GM18873 (cell line): ENCODE measurements at regions not wholly inside any gene's neighbourhood (a gene's known extent, or its start where the extent isn't known, plus 50 kb on each side); places are given as distances from the start of the nearest gene placed in this dataset.

Experiments
- ATAC-seq: cut with Tn5 transposase; IDR thresholded peaks from one replicate; pipeline ENCODE4 v1.9.1; 2021; ENCODE audit warnings: mild to moderate bottlenecking, moderate library complexity, moderate number of reproducible peaks; ENCODE audit not compliant: unreplicated experiment, low FRiP score

DNA sequence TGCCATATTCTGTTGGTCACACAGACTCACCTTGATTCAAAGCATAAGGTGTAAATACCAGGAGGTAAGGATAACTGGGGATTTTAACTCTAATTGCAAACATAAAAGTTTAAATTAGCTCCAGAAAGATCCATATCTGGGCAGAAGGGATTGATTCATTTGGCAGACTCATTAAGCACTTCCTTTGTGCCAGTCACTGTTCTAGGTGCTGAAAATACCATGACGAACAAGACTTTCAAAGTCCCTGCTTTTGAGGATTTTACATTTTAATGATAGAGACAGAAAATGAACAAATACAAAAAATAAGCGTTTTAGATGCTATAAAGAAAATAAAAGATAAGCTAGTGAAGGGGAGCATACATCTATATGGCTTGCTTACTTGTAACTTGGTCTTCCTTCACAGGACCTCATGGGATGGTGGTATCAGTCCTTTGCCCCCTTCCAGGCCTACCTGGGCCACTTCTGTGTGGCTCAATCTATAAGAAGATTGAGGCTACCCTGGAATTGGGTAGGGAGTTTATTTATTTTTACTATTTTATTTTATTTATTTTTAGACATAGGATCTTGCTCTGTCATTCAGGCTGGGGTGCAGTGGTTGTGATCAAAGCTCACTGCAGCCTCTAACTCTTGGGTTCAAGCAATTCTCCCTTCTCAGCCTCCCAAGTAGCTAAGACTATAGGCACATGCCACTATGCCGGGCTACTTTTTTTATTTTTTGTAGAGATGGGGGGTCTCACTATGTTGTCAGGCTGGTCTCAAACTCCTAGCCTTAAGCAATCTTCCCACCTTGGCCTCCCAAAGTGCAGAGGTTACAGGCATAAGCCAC is 212.8 kb downstream of the MYCN start:
- no peak for ATAC-seq

DNA sequence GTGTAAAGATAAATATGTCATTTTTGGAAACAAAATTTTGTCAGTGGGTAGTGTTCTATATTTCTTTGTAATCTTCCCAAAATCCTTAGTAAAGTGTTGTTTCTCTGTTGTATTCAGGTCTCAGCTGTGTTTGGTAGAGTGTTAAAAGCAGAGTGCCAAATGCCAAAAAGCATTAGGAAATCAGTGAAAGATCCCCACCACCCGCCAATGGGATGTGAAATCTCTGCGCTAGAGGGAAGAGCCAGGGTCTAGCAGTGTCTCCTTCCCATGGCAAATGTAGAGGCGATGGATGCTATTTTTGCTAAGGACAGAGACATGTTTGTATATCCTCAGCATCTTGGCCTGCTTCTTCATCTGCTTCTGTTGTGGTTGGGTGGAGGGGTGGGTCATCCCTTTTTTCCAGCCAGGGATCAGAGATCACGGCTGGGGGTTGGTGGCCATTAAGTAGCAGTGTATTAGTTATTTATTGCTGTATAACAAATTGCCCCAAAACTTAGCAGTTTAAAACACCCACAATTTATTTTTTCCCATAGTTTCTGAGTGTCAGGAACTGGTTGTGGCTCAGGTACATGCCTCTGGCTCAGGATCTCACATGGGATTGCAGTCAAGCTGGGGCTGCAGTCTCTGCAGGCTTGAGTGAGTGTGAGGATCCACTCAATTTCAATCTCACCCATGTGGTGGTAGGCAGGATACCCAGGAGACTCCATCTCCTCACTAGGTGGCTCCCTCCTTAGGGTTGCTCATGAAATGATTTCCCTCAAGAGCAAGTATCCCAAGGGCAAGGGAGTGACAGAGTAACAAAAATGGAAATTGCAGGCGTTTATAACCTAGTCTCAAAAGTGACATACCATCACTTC is 211.9 kb downstream of the MYCN start:
- no peak for ATAC-seq

DNA sequence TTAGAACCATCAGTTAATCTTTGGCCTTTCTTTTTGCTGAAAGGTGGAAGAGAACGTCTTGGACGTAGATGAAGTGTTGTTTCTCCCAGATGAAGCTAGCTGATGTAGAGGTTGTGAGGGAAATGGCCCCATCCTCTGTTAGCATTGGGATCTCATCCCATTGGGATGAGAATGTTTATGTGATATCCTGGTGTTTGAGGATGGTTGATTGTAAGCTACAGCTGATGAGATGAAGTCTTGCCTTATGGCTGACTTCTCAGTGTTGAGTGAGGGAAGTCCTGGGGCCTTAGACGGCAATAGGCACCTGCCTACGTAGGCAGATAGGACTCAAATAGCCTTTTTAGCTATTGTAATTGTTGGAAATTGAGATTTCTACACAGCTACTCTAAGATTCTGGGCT is 211.3 kb downstream of the MYCN start:
- ATAC-seq: no peak

DNA sequence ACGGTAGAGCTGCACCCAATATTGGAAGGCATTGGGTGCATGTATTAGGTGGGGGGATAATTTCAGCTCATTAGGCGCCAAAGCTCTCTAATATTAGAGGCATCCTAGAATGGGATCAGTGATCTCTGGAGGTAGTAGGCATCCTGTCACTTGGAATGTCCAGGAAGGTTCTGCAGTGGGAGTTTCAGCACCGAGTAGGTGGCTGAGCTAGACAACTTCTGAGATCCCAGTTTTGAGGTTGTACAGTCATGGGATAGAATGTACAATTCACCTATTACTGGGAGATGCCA is 210.9 kb downstream of the MYCN start:
- ATAC-seq: no peak

DNA sequence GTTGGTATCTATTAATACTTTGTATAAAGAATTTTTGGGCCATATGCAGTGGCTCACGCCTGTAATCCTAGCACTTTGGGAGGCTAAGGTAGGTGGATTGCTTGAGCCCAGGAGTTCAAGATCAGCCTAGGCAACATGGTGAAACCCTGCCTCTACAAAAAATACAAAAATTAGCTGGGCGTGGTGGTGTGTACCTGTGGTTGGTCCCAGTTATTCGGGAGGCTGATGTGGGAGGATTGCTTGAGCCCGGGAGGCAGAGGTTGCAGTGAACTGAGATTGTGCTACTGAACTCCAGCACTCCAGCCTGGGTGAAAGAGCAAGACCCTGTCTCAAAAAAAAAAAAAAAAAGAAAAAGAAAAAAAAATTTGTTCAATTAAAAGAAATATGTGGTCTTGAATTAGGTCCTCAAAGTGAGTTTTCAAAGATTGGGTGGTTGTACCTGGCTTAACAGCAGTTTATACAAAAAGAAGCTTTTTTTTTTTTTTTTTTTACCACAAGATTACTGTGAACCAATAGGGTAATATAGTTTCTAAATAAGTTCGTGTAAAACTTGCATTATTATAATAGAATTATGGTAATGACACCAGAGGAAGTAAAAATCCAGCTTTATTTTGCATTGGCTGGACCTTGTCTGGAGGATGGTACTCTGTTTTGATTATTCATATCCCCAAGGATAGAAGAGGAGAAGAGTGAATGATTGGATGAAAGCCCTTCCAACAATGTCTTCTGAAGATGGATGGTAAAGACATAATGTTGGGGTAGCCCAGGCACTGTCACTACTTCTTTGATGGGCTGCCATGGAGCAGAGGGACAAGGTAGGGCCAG is 210.3 kb downstream of the MYCN start:
- ATAC-seq: no peak

DNA sequence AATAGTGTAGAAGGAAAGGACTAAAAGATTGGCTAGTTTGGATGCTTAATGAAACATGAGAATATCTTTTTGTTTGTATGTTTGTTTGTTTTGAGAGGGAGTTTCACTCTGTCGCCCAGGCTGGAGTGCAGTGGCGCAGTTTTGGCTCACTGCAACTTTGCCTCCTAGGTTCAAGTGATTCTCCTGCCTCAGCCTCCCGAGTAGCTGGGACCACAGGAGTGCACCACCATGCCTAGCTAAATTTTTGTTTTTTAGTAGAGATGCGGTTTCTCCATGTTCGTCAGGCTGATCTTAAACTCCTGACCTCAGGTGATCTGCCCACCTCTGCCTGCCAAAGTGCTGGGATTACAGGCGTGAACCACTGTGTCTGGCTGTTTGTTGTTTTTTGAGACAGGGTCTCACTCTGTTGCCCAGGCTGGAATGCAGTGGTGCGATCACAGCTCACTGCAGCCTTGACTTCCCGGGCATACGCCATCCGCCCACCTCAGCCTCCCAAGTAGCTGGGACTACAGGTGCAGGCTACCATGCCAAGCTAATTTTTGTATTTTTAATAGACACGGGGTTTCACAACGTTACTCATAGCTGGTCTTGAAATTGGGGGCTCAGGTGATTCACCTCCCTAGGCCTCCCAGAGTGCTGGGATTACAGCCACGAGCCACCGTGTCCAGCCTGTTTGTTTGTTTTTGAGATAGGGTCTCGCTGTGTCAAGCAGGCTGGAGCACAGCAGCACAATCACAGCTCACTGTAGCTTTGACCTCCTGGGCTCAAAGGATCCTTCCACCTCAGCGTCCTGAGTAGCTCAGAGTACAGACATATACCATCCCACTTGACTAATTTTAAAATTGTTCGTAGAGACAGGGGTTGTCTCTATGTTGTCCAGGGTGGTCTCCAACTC is 209.2 kb downstream of the MYCN start:
- no peak for ATAC-seq

DNA sequence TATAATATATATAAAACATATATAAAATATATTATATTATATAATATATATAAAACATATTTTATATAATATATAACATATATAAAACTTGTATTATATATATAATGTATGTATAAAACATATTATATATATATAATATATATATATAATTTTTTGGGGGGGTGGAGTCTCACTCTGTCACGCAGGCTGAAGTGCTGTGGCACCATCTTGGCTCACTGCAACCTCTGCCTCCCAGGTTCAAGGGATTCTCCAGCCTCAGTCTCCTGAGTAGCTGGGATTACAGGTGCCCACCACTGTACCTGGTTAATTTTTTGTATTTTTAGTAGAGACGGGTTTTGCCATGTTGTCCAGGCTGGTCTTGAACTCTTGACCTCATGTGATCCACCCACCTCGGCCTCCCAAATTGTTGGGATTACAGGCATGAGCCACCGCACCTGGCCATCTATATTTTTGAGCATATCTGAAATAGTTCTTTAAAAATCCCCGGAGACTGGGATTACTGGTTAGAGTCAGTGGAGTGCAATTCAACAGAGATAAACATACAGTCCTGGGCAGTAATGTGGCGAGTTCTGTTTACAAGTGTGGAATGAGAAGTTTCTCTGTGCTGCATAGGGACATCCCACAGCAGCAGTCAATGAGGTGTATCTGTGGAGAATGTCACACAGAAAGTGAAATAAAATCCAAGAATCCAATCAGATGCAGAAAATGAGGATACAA is 208.4 kb downstream of the MYCN start:
- ATAC-seq: no peak

DNA sequence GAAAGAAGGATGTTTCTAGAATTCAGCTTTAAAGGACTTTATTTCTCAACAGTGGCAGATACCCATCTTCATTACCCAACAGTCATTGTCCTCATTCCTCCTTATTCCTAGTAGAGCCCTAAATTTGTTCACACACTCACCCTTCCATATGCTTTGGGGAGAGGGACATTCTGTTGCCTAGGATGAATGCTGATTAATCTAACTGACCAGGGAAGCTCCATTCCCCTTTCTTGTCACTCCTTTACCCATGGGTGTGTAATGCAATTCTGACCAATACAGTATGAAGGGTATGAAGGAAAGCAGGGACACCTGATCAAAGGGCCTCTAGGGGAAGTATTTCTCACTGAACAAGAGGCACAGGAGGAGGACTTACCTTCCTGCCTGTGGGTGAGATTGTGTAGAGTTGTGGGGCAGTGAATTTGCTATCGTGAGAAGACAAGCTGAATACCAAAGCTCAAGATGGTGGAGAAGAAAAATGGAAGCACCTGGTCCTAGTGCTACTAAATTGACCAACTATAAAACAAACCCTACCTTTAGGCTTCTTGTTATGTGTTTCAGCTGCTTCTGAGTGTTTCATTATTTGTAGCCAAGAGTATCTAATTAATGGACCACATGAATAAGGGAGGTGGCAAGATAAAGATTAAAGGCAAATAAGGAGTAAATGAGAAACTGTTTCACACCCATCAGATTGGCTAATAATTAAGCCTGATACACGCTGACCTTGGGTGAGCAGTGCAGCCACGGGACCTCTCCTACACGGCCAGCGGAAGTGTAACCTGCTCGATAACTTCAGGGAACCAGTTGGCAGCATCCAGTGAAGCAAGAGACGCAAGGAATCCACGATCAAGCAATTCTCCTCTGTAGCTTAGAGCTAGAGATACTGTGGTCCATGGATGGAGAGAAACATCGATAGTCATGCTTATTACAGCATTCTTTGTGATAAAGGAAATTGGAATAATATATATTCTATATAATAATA is 202.3 kb downstream of the MYCN start:
- ATAC-seq: no peak

DNA sequence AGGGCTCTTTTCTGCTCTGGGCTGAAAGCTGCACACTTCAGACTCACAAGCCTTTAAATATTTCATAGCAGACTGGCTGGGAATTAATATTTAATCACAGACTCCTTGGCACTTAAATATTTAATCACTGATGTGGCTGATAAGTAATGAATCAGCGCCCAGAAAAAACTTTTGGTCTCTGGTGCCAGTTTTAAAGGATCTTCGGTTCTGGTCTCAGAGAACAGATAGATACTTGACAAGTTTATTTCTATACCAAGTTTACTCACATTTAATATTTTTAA is 201.2 kb downstream of the MYCN start:
- ATAC-seq: no peak

DNA sequence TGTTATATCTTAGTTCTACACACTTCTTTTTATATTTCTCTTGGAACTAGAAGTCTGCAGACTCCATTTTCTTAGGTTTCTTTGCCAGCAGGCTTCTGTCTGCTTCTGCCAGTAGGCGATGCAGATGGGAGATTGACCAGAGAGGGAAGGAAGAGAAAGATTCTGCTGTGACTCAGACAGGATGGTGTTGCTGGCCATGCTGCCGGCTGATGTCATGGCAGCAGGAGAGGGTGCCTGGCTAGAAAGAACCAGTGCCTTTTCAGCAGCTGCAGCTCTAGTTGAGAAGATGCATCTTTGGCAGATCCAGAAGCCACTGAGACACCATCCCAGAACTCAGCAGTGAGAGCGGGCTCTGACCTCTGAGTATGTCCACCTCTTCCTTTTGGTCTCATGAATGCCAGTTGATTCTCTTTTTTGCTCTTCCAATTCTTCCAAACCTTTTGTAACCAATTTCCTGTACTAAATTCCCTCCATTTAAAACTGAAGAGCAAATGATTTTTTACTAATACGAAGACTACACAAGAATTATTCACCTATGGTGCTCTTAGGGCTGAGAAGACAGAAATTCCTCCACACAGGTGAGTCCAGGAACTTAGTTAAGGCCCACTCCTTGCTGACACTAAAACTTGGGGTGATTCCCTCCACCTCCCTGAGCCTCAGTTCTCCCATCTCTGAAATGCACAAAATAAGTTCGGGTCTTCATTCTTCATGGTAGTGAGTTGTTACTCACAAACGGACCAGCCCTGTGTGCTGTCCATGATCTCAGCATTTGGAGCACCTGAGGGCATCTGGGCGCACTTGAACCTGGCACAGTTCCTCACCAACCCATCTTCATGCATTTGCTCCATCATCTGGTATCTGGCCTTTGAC is 200.7 kb downstream of the MYCN start:
- no peak for ATAC-seq

DNA sequence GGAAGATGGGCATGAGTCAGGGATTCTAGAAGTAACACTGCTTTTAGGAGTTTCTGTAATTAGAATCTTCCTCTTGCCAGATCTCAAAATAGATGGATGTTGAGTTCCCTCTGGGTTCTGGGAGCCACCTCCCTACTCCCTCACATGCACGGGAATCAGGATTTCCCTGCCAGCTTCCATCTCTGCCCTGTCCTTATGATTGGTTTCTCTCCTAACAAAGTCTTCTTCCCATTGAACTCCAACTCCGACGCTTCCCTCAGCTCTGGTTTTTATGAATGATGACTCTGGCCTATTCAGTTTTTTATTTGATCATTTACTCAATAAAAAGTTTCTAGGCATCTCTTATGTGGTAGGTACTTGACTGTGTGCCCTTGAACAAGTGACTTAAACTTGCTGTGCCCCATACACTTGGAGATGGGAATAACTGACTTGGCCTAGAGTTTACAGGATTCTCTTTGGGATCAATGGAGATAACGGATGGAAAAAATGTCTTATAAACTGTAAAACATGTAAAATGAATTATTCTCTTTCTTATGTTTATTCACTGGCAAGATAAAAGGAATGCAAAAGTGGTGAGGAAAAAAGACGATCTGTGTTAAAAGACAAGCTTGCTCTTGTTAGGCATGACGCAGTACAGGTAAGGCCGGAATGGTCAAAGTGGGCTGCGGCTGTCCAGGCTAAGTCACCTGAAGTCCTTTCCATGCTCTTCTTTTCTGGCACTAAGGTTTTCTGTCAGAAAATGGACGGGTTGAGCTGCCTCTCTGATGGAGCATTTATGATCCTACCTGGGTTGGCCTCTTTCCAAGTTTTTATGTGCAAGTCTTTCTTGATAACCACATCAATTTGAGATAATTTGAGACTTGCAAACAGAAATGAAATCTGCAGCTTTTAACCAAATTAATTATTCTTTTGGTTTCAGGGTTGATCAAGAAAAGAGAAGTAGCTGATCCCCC is 199.6 kb downstream of the MYCN start:
- no peak for ATAC-seq

DNA sequence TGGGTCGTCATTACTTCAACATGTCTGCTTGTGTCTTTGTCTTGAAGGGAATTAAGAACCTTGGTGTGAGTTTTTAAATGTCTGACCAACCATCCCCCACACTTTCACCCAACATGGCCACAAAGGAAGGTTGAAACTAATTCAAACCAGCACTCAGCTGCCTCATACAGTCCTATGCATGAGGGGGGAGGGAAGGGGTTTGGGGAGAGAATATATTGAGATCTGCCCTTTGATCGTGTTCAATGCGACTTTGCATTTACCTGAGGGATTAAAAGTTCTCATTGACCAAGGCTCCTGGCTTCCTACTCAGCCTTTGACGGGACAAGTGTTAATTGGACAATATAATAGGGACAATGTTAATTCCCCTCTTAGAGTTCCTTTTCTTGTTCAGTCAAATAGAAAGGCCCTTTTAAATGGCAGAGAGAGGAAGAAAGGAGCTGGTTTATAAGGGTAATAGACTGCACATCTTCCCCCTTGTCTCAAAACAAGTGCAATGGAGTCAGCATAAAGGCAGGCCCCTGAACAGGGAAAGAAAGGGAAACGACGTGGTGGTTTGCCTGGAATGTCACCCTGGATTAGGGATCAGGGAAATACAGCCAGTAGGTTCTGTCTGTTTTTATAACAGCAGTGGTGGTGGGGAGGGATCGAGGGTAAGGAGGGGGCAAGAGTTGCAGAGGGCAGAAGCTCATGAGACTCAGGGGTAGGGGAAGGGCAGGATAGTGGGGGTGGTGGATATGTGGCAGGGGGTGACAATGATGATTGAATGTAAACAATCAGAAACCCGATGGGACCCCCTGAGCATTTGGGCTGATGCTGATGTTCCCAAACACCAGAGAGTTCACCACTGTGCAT is 198.7 kb downstream of the MYCN start:
- no peak for ATAC-seq

DNA sequence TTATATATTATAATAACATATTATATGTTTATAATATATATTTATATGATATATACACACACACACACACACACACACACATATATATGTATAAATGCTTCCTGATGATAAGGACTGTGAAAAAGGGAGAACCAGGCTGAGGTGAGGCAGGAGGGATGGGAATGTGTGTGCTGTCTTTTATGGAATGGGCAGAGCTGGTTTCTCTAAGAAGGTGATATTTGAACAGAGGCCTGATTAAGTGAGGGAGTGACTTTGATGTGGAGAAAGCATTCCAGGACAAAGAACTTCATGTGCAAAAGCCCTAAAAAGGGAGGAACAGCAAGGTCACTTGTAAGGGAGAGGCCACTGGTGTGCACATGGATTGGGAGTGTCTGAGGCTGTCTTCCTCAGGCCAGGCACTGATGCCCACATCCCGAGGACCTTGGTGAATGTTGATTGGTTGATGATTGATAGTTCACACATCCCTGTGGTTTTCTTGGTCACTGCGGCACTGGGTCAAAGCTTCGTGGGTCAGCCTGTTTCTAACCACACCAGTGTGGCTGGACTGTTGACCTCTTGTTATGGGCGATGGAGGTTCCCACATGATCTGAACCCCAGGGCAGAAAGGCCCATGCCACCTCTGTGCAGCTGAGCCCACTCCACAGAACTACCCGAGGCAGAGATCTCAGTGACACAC is 196.9 kb downstream of the MYCN start:
- ATAC-seq: no peak

DNA sequence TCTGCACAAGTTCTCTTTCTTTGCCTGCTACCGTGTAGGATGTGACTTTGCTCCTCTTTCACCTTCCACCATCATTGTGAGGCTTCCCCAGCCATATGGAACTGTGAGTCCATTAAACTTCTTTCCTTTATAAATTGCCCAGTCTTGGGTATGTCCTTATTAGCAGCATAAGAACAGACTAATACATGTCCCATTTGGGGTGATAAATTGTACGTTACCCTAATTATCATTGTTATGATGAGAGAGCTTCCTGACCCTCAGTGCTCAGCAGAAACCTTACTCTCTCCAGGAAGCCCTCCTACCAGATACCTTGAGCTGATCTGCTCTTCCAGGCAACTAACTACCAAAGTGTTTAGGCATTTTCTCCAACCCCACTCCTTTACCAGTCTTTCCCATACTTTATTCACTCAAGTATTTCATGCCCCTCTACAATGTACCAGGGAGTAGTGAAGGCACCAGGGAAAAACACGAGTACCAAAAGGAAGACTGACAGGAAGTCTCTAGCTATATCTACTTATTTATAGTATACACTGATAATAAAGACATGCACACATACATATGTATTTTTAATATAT is 196.2 kb downstream of the MYCN start:
- ATAC-seq: no peak

DNA sequence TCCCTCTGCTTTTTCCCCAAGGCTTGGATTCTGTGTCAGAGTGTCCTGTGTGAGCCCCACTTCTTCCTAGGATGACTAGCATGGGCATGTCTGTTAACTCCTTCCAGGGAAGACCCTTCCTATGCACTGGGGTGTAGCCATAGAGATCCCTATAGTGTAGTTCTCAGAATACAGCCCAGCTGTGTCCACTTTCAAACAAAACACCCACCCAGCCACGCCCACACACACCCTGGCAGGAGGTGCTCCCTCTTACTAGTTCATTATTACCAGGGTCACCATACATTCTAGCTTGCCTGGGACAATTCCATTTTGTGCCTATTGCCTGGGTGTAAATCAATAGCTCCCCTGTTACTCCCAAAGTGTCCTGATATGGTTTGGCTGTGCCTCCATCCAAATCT is 195.6 kb downstream of the MYCN start:
- no peak for ATAC-seq
